IMR-90 (cell line): ENCODE measurements at regions not wholly inside any gene's neighbourhood (a gene's known extent, or its start where the extent isn't known, plus 50 kb on each side); places are given as distances from the start of the nearest gene placed in this dataset.

Experiments
- ATAC-seq: fragments of 200-7000 bp; cut with Tn5 transposase; 2 replicates; pipeline ENCODE4 v1.9.1; 2020; ENCODE audit warnings: low read depth, mild to moderate bottlenecking, moderate library complexity
- BruUV-seq: library from RNA; stranded (reverse); fragments of 400-500 nt; replicated peaks from 2 replicates; lab custom pipeline; 2021; lab: Mats Ljungman, UMichigan
- CTCF ChIA-PET: fragments of 300-600 bp; formaldehyde crosslinking; extraction: SDS; loops from one replicate; lab custom pipeline; 2021; ENCODE audit warnings: antibody characterized with exemption; lab: Yijun Ruan, JAX
- POLR2A ChIA-PET: fragments of 300-600 bp; sonication (Branson Sonifier 250); formaldehyde crosslinking; loops from one replicate; lab custom pipeline; 2022; ENCODE audit warnings: antibody characterized with exemption; ENCODE audit not compliant: unreplicated experiment; lab: Charles Lee
- DNase-seq: peaks from one replicate; pipeline ENCODE4 v3.0.0; 2013
- H2AFZ ChIP-seq: replicated peaks from 2 replicates; pipeline ENCODE3; 2013; ENCODE audit warnings: low read length, mild to moderate bottlenecking; ENCODE audit not compliant: poor library complexity
- H2AK5ac ChIP-seq: 2 replicates; pipeline ENCODE4 v1.6.1; 2013; ENCODE audit warnings: low read depth, low read length, inconsistent platforms
- H2AK9ac ChIP-seq: replicated peaks from 2 replicates; pipeline ENCODE3; 2013; ENCODE audit warnings: mild to moderate bottlenecking, low read depth, low read length, moderate library complexity; ENCODE audit not compliant: poor library complexity
- H2BK120ac ChIP-seq: 2 replicates; pipeline ENCODE4 v1.6.1; 2013; ENCODE audit warnings: low read depth, low read length, inconsistent platforms
- H2BK15ac ChIP-seq: 3 replicates; pipeline ENCODE4 v1.6.1; 2013; ENCODE audit warnings: low read depth, low read length, inconsistent platforms
- H2BK20ac ChIP-seq: 2 replicates; pipeline ENCODE4 v1.6.1; 2013; ENCODE audit warnings: low read depth, mild to moderate bottlenecking, inconsistent platforms, low read length, moderate library complexity
- H2BK5ac ChIP-seq: 2 replicates; pipeline ENCODE4 v1.6.1; 2013; ENCODE audit warnings: mild to moderate bottlenecking, low read depth, low read length, inconsistent platforms; ENCODE audit not compliant: poor library complexity, severe bottlenecking
- H3K14ac ChIP-seq: replicated peaks from 2 replicates; pipeline ENCODE4 v1.6.1; 2013; ENCODE audit warnings: low read depth, low read length, inconsistent platforms
- H3K18ac ChIP-seq: 2 replicates; pipeline ENCODE4 v1.6.1; 2013; ENCODE audit warnings: low read depth, low read length, control low read depth
- H3K23ac ChIP-seq: 2 replicates; pipeline ENCODE4 v1.6.1; 2013; ENCODE audit warnings: low read depth, low read length, inconsistent platforms
- H3K27ac ChIP-seq: 2 replicates; pipeline ENCODE4 v1.5.1; 2013; ENCODE audit warnings: mild to moderate bottlenecking, control low read depth, low read length; ENCODE audit not compliant: insufficient read depth
- H3K27me3 ChIP-seq: 2 replicates; pipeline ENCODE4 v1.6.1; 2013; ENCODE audit warnings: low read length; ENCODE audit not compliant: control insufficient read depth, insufficient read depth
- H3K36me3 ChIP-seq: 2 replicates; pipeline ENCODE4 v1.6.1; 2013; ENCODE audit warnings: low read length, mixed read lengths; ENCODE audit not compliant: control insufficient read depth, insufficient read depth
- H3K4ac ChIP-seq: 2 replicates; pipeline ENCODE4 v1.6.1; 2013; ENCODE audit warnings: low read depth, low read length, inconsistent platforms
- H3K4me1 ChIP-seq: 2 replicates; pipeline ENCODE4 v1.6.1; 2013; ENCODE audit warnings: low read length, mixed read lengths; ENCODE audit not compliant: control insufficient read depth, insufficient read depth
- H3K4me2 ChIP-seq: 2 replicates; pipeline ENCODE4 v1.6.1; 2013; ENCODE audit warnings: low read depth, mild to moderate bottlenecking, control low read depth, low read length, moderate library complexity
- H3K4me3 ChIP-seq: 2 replicates; pipeline ENCODE4 v1.5.1; 2013; ENCODE audit warnings: low read depth, mild to moderate bottlenecking, control low read depth, low read length, moderate library complexity; ENCODE audit not compliant: insufficient read depth
- H3K56ac ChIP-seq: 2 replicates; pipeline ENCODE4 v1.6.1; 2013; ENCODE audit warnings: low read length, inconsistent platforms; ENCODE audit not compliant: insufficient read depth; ENCODE audit errors: extremely low read depth
- H3K79me1 ChIP-seq, 2 experiments: 2 replicates each; pipeline ENCODE4 v1.6.1; 2013; ENCODE audit warnings: low read length in 2 of 2, inconsistent platforms in 1 of 2, low read depth in 1 of 2
- H3K9ac ChIP-seq: 2 replicates; pipeline ENCODE4 v1.6.1; 2013; ENCODE audit warnings: low read depth, low read length, control low read depth
- H3K9me1 ChIP-seq: 2 replicates; pipeline ENCODE4 v1.6.1; 2013; ENCODE audit warnings: low read length, inconsistent platforms; ENCODE audit not compliant: insufficient read depth
- H3K9me3 ChIP-seq: 2 replicates; pipeline ENCODE4 v1.6.1; 2013; ENCODE audit warnings: low read length; ENCODE audit not compliant: control insufficient read depth, insufficient read depth
- H4K20me1 ChIP-seq: 2 replicates; pipeline ENCODE4 v1.6.1; 2013; ENCODE audit warnings: low read length, inconsistent platforms; ENCODE audit not compliant: insufficient read depth
- H4K5ac ChIP-seq: 2 replicates; pipeline ENCODE4 v1.6.1; 2013; ENCODE audit warnings: mild to moderate bottlenecking, low read depth, low read length, control low read depth
- H4K8ac ChIP-seq, 2 experiments: 2 replicates each; pipeline ENCODE4 v1.6.1; 2013; ENCODE audit warnings: low read depth in 2 of 2, low read length in 2 of 2, control low read depth in 1 of 2, inconsistent platforms in 1 of 2
- H4K91ac ChIP-seq: 2 replicates; pipeline ENCODE4 v1.6.1; 2013; ENCODE audit warnings: low read depth, low read length, inconsistent platforms; ENCODE audit not compliant: insufficient read depth
- RCOR1 ChIP-seq: IDR thresholded peaks from 2 replicates; pipeline ENCODE4 v1.6.1; 2012; ENCODE audit warnings: mild to moderate bottlenecking, low read length, improper control_type of control experiment; ENCODE audit not compliant: insufficient replicate concordance
- WGBS, 2 experiments: methylation state at CpG; one replicate each; pipeline versions ENCODE4 v1.1.5 to v1.1.7; 2013; ENCODE audit warnings: missing lambda C conversion rate in 2 of 2; ENCODE audit not compliant: insufficient read length in 1 of 2; ENCODE audit errors: extremely low coverage in 2 of 2; 5-methylcytosine and 5-hydroxymethylcytosine counted together
- dilution Hi-C: fragments of 300-500 bp; cut with HindIII; formaldehyde crosslinking; loops from one replicate; pipeline ENCODE4 v1.14.3; 2018; ENCODE audit warnings: low sequenced_read_pairs; ENCODE audit not compliant: unreplicated experiment
- in situ Hi-C: fragments of 300-500 bp; cut with MboI; formaldehyde crosslinking; loops from 3 replicates; pipeline ENCODE4 v1.14.3; 2019; ENCODE audit warnings: low sequenced_read_pairs, inconsistent platforms, mixed read lengths
- intact Hi-C: fragments of 100-400 bp; cut with micrococcal nuclease; formaldehyde crosslinking; loops from 2 replicates; pipeline ENCODE4 v1.10.0; 2022

DNA sequence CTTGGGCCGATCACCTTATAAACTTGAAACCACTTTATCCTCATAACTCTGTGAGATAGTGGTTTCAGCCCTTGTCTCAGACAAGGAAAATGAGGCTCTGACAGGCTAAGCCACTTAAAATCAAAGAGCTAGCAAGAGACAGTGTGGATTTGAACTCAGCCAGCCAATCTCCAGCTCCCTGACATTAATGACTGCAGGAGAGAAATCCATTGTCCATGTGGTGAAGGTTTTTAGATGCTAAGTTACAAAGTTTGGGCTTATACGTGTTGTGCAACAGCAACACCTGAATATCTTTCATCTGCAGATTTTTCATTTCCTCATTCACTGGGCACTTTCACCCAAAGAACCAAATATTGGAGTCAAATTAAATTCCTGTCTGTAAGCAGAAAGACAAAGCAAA is 501.3 kb downstream of the GRIN2A start:
- in situ Hi-C loops: no loop called here
- no peak overlapping the region for H3K14ac ChIP-seq
- H4K8ac ChIP-seq: no peak overlapping the region
- H4K5ac ChIP-seq: no peak overlapping the region
- no peaks in the 10 kb centered on the region for H3K79me1 ChIP-seq
- H3K27ac ChIP-seq: no peak overlapping the region
- no peak overlapping the region for H3K4me3 ChIP-seq
- H2AK9ac ChIP-seq: no peak overlapping the region
- peaks cover 9% of the 10 kb centered on the region for H3K9me3 ChIP-seq
- no peak overlapping the region for H4K91ac ChIP-seq
- H2BK15ac ChIP-seq: no peak overlapping the region
- no peak overlapping the region for H3K56ac ChIP-seq
- H2BK120ac ChIP-seq: no peak overlapping the region
- H3K18ac ChIP-seq: no peak overlapping the region
- TF ChIP-seq RCOR1: no peak
- no peak overlapping the region for H3K23ac ChIP-seq
- H2AFZ ChIP-seq: no peak overlapping the region
- CTCF ChIA-PET: no interaction called here
- ATAC-seq: no peak
- H3K27me3 ChIP-seq: no peaks in the 10 kb centered on the region
- no peak for DNase-seq
- no peak overlapping the region for H2BK5ac ChIP-seq
- H3K9me1 ChIP-seq: no peaks in the 10 kb centered on the region
- no peaks in the 10 kb centered on the region for H3K4me1 ChIP-seq
- no peaks in the 10 kb centered on the region for H3K36me3 ChIP-seq
- no peak overlapping the region for H3K9ac ChIP-seq
- WGBS, 2 experiments: no CpG with 5 or more reads among the region's 2 CpGs
- no peak overlapping the region for H3K4ac ChIP-seq
- BruUV-seq: no TSS peak
- POLR2A ChIA-PET: no interaction called here
- H3K4me2 ChIP-seq: no peak overlapping the region
- intact Hi-C loops: no loop called here
- H2BK20ac ChIP-seq: no peak overlapping the region
- H2AK5ac ChIP-seq: no peak overlapping the region
- dilution Hi-C loops: no loop called here
- no peaks in the 10 kb centered on the region for H4K20me1 ChIP-seq
